Left colon (tissue), 2 donors: ENCODE measurements at regions not wholly inside any gene's neighbourhood (a gene's known extent, or its start where the extent isn't known, plus 50 kb on each side); places are given as distances from the start of the nearest gene placed in this dataset.
"Not testable (repeated sequence)": the region's sequence is repeated elsewhere in the genome, so short reads cannot be mapped to it uniquely, and the experiment has no call there.

Source experiments
- ATAC-seq: fragments of 200-7000 bp; cut with Tn5 transposase; one replicate; pipeline ENCODE4 v1.9.1; 2020; ENCODE audit warnings: mild to moderate bottlenecking, moderate library complexity
- DNase-seq, 2 donors: peaks; one replicate each; pipeline ENCODE4 v3.0.0-alpha.2; 2020
- intact Hi-C, 2 donors: fragments of 100-400 bp; cut with DNase I in 1 of 2; cut with micrococcal nuclease in 1 of 2; formaldehyde crosslinking; loops; one replicate each; pipeline versions ENCODE4 v1.11.2 to v1.14.0; 2022; cut with DNase I, micrococcal nuclease
- donor health status: DM: no; HTN: no; CAD: no.
- donor health status: DM: yes; HTN: yes; CAD: no.

GRCh38 chr11:87809256-87809655 lies 366.0 kb downstream of the RAB38 start:
- DNase-seq (no peak), ATAC-seq (no peak)
- intact Hi-C loops = no loop called here

GRCh38 chr11:87804176-87804575 lies 371.1 kb downstream of the RAB38 start:
- intact Hi-C loops = no loop called here
- no peak for DNase-seq
- no peak for ATAC-seq

DNA sequence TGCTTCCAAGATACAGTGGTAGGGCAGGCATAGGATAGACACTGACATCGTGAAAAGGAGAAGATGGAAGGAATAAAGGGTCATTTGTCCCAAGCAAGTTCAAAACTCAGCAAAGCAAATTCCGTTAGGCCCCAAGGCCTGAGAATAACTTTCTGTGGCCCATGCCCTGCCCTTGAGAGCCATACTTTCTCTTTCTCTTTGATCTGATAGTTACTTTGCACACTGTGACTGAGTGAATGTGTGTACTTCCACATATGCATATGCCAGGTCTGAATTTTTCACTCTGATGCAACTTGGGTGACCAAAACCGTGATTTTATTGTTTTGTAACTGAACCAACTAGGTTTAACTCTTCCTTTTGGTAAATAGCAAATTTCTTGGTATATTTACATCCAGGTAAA lies 371.5 kb downstream of the RAB38 start:
- DNase-seq = no peak
- ATAC-seq = no peak
- intact Hi-C loops = no loop called here

DNA sequence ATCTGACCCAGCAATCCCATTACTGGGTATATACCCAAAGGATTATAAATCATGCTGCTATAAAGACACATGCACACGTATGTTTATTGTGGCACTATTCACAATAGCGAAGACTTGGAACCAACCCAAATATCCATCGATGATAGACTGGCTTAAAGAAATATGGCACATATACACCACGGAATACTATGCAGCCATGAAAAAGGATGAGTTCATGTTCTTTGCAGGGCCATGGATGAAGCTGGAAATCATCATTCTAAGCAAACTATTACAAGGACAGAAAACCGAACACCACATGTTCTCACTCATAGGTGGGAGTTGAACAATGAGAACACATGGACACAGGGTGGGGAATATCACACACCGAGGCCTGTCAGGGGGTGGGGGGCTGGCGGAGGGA lies 390.4 kb downstream of the RAB38 start:
- intact Hi-C loops, ATAC-seq, DNase-seq: not testable (repeated sequence)

DNA sequence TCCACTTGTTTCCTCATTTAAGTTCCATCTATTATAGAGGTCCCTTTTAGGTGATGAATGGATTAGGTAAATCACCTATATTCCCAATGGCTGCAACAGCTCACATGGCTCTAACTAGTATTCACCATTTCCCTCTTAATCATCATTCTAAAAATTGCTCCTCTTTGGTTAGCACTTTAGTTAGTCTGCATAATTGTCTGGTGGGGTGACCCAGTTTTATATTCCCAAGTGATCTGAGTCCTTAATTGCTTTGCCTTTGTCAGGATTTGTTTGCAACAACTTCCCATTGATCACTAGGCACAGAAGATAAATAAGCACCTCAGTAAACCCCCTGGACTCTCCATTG lies 395.2 kb downstream of the RAB38 start:
- intact Hi-C loops = no loop called here
- no peak for DNase-seq
- no peak for ATAC-seq

DNA sequence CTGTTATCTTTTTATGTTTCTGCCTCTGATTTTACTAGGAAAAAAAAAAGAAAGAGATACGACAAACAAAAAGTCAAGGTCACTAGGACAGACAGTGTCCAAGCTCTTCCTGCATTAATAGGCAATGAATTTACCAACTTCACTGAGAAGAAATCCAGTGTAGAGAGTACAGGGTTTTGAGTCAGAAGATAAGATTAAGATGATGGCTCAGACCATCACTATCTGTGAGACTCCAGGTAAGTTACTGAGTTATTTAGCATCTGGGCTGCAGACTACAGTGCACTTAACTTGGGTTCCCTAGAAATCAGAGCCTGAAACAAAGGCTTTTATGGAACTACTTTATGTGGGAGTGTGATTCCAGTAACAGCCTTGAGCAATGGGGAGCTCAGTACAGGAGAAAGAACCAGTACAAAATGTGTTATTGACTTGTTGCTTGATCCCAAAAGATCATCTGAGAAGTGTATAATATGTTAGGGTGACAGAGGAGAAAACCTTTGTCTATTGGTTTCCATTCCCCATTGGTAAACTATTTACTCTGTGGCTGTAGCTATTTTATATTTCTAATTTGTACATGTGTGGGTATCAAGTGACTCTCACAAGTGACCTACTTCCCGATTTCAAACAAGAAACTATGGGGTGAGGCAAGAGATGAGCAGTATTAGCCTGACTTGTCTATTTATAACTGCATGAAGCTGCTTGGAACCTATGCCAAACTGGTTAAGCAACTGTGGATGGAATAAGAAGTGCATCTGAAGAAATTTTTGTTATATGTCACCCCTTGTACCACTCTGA lies 395.8 kb downstream of the RAB38 start:
- DNase-seq (no peak), ATAC-seq (no peak)
- intact Hi-C loops = no loop called here

DNA sequence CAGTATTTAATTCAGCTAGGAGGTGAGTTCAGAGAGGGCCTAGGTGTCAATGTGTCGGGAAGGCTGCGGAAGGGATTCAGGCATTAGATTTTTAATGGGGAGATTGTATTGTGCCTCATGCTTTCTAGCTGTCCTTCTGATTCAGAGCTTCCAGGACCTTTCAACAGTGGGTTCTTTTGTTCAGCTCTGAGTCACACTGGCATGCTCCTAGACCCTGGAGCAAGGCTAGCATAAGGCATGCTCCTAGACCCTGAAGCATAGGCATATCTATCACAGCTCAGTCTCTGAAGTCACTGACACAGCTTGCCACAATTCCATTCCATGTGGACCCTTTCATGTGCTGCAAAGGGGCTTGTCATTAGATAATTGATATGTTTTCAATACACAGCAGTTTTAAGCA lies 396.9 kb downstream of the RAB38 start:
- intact Hi-C loops = no loop called here
- DNase-seq = no peak

DNA sequence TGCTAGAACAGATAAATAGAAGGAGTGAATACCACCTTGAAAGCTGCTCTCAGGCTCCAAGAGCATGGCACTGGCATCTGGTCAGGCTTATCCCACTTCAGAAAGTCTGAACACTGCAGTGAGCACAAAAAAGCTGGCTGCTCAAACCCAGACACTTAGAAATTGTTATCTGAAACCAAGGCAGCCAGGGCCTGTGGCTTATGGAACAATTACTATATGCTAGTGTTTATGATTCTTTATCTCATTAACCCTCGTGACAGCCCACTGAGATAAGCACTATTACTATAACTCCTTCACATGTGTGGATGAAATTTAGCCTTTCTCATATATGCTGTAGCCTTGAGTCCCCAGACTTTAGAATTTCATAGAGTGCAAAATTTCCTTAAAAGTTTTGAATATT lies 400.2 kb downstream of the RAB38 start:
- no peak for ATAC-seq
- DNase-seq = no peak

More for the DNA sequence above, 396.9 kb downstream of the RAB38 start:
- no peak for ATAC-seq

GRCh38 chr11:87769661-87770060 lies 405.6 kb downstream of the RAB38 start:
- ATAC-seq (no peak), DNase-seq (no peak)
- intact Hi-C loops = no loop called here

More for the DNA sequence above, 400.2 kb downstream of the RAB38 start:
- intact Hi-C loops = no loop called here

GRCh38 chr11:87767615-87768014 lies 407.6 kb downstream of the RAB38 start:
- intact Hi-C loops = no loop called here
- DNase-seq (no peak), ATAC-seq (no peak)

GRCh38 chr11:87764075-87764474 lies 411.2 kb downstream of the RAB38 start:
- ATAC-seq, intact Hi-C loops: not testable (repeated sequence)
- peak in 1 of 2 donors; percentile 5 for DNase-seq

DNA sequence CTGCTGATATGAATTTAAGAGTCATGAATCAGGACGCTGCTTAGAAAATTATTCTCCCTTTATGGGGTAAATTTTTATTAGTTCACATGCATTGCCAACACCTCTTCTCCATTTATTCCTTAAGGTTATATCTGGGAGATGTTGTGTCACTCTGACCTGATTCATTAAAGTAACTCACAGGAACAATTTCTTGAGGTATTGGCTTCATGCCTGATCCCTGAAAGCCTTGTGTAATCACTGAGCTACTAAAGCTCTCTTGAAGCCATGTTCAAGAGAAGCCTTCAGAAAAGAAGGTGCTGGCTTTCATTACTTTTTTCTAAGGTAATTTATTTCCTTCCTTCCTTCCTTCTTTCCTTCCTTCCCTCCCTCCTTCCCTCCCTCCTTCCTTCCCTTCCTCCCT lies 420.6 kb downstream of the RAB38 start:
- DNase-seq (no peak), ATAC-seq (no peak)
- intact Hi-C loops = no loop called here

DNA sequence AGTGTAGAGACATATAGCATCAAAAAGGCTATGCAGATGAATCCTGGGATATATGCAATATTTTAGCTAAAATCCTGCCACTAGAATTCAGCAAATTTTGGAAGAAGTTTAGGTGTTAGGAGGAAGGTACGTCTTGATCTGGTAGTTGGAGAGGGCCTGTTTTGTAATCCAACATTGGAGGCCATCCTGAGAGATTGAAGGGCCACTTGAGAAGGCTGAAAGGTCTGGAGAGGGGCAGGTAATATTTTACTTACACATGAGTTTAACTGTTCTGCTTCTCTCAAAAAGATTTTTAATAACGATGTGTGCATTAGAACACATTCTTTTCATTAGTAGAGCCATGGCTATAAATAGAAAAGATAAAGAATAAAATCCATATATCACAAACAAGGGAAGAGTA lies 422.1 kb downstream of the RAB38 start:
- no peak for ATAC-seq
- intact Hi-C loops = no loop called here

DNA sequence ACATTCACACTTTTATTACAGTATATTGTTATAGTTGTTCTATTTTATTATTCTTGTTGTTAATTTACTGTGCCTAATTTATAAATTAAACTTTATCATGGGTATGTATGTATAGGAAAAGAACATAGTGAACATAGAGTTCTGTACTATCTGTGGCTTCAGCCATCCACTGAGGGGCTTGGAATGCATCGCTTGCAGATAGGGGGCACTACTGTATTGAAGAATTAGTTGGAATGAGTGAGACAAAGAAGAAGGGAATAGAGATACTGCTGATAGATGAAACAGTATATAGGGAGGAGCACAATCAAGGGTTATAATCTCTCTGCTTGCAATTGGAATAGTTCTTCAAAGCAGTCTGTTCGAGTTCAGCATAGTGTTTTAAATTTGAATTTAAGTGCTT lies 432.2 kb downstream of the RAB38 start:
- intact Hi-C loops = no loop called here
- DNase-seq (no peak), ATAC-seq (no peak)

More for the DNA sequence above, 422.1 kb downstream of the RAB38 start:
- no peak for DNase-seq

DNA sequence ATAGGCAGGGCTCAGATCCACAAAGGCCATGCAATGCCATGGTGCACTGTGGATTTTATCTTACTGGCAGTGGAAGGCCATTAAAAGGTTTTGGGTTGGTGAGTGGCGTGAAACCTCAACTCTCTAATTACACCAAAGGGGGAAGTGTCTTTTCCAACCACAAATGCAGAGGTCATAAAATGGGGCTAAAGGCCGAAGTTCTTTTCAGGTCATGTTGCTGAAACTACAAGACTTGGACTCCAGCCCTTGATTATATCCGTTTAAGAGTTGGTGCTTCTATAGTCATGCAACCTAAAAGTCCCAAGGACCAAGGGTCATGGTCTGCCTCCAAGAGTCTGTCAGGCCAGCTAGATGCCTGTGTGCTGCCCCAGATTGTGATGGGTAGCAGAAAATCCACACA lies 434.3 kb downstream of the RAB38 start:
- DNase-seq (peak in 1 of 2 donors; percentile 3), ATAC-seq (peak; percentile 94)
- intact Hi-C loops = no loop called here

GRCh38 chr11:87740451-87740850 lies 434.8 kb downstream of the RAB38 start:
- ATAC-seq (peak; percentile 58), DNase-seq (no peak)
- intact Hi-C loops = no loop called here

GRCh38 chr11:87739766-87740165 lies 435.5 kb downstream of the RAB38 start:
- ATAC-seq = no peak
- intact Hi-C loops = no loop called here
- DNase-seq = no peak

DNA sequence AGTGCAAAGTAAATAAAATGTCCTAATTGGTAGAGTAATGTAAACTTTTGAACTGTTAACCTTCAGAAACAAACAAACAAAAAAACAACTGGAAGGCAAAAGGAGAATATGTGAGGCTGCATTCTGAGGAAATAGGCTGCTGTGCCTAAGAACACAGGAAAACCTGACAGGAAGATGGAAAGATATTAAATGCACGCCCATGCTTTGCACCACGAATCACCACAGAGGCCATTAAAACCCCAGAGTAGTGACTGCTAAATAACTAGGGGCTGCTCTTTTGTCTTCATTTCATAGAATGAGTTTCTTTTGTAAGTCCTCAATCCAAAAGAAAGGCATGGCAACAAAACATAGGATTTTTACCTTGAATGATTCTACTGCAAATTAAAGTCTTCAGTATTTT lies 436.0 kb downstream of the RAB38 start:
- intact Hi-C loops = no loop called here
- DNase-seq (no peak), ATAC-seq (no peak)

DNA sequence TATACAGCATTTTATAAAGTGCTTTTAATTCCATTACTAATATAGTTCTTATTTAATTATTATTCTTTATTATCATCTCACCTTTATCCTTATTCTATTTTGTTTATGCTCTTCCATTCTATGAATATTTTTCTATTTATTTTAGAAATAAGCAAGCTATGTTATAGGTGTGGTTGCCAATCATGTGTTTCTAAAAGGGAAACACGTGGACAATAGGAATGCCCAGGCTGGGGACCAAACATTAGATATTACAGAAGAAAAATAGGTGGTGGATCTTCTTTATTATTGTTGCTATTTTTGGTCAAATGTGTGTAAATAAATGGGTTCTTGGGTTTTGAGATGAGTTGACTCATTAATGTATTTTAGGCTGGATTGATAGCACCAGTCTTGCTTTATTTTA lies 438.3 kb downstream of the RAB38 start:
- intact Hi-C loops = no loop called here
- DNase-seq (no peak), ATAC-seq (no peak)

GRCh38 chr11:87726506-87726905 lies 448.7 kb downstream of the RAB38 start:
- intact Hi-C loops = no loop called here
- ATAC-seq (no peak), DNase-seq (no peak)

DNA sequence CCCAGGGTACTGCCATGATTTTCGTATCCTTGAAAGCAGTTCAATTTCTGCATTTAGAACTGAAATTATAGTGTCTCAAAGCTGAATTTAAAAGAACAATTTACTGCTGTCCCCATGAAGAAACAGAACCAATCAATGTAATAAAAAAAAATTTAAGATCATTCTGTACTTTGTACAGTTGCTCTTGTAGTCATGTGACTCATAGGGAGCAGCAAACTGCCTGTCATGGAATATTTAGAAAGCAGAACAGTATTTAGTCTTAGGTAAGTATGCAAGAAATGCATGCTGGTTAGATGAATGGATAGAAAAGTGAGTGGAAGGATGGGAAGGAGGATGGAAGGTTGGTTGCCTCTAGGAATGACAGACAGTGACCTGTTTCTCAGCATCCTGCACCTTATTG lies 450.9 kb downstream of the RAB38 start:
- intact Hi-C loops = no loop called here
- DNase-seq = no peak

More for the DNA sequence above, 450.9 kb downstream of the RAB38 start:
- ATAC-seq = peak; percentile 64
